ENCODE measurements at regions not wholly inside any gene's neighbourhood (a gene's known extent, or its start where the extent isn't known, plus 50 kb on each side); places are given as distances from the start of the nearest gene placed in this dataset.

GRCh38 chr6:84460491-84460890, 233.0 kb upstream of the CEP162 start:
- DNase-seq, result no peak

GRCh38 chr6:84459401-84459800, 232.0 kb upstream of the CEP162 start:
- DNase-seq, result no peak

- no peak for DNase-seq
These were observed 230.8 kb upstream of the CEP162 start for GRCh38 chr6:84458271-84458670.

DNA sequence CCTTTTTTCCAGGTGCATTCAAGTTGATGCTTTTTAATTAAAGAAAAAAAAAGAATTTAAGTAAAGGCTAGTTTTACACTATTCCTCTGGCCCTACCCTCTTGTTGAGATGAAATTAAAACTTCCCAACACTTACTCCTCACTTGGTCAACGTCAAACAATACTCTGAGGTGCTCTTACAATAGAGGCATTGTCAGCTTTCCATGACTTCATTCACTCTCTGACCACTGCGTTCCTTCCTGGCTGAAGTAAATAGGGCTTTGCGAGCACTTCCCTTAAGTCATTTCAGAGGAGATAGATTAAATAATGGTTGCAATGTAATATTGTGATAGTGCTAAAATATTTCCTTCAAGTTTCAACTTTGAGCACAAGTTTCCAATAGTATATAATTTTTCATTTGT, 229.8 kb upstream of the CEP162 start:
- DNase-seq, result no peak

- no peak for DNase-seq
These were observed 229.4 kb upstream of the CEP162 start for GRCh38 chr6:84456803-84457202.

DNA sequence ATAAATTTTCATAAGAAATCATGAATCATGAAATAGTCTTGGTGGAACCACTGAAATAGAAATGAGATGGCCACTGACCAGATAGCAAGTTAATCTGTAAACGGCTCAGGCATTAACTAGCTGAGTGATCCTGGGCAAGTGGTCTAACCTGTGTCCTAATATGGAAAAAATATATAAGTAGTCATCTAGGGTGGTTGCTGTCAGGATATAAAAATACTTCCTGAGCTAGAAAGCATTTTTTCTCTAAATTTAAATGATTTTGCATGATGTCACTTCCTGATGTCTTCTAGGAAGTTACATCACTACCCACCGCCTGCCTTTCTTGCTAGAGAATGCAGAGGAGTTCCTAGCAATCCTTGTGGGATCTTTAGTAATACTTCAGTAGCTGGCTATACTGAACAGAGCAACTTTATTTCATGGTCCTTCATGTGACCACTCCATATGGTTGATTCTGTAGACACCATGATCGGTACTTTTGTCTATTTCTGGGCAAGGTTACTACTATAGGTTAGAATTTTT, 228.1 kb upstream of the CEP162 start:
- no peak for DNase-seq

DNA sequence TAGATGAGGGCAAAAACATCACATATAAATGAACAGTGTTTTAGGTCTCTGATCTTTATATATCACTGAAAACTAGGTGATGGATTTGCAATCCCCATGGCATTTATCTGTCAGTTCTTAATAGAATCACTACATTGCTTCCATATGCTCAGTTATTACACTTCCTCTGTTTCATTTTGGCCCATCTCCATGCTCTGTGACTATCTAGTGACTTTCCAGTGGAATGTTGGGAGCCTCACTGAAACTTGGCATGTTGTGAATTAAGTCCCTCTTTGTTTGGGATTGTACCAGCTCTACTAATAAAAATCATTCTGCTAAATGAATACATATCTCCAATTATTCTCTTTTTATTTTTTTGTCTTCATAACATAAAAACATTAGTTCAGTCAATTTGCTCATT, 226.1 kb upstream of the CEP162 start:
- no peak for DNase-seq

- no peak for DNase-seq
These were observed 222.6 kb upstream of the CEP162 start for GRCh38 chr6:84450018-84450417.

DNA sequence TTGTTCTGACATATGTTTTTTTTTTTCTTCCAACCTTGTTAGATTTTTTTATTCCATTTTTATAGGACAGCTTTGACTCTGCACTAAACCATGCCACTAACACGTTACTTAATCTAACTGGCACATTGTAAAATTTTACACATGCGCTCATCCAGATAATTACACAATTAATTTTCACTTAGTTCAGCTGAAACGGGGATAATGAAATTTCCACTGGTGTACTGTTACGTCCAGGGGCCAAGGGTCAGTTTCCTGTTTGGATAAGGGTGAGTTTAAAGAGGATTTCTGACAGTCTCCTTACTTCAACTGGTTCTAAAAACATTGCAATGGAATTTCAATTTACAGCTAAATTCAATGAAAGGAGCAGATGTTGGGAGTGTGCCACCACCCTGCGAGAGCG, 221.8 kb upstream of the CEP162 start:
- DNase-seq, result peak in 1 of 2 experiments; percentile 28

DNA sequence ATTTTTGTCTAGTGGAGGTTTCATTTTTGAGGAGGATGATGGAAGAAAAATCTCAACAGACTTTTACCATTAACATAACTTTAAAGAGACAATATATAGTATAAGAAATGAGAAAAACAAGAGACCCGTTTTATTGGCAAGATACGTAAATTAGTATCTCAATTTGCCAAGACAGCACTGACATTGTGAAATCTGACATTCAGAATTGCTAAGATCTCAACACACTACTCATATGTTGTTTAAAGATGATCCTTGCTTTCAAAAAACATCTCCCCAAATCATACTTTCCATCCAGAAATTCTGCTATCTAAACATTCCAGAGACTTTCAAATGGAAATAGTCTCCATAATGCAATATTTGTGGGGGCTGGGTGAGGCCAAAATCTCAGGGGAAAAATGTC, 220.9 kb upstream of the CEP162 start:
- no peak for DNase-seq

DNA sequence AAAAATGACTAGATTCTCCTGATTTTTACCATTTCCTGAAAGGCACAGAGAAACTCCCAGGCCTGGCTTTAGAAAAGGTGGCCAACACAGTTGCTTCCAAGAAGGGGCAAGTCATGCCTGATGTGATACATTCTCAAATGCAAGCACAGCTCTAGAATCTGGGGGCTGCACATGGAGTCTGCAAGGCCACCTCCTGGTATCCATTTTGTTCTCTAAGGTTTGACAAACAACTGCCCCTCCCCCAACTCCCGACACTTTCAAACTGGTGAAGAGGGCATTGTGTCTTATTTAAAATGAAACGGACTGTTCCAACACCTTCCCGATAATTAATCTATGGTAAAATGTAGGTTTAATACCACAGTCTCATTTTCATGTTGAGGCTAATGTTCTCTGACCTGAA, 220.2 kb upstream of the CEP162 start:
- DNase-seq, result no peak

DNA sequence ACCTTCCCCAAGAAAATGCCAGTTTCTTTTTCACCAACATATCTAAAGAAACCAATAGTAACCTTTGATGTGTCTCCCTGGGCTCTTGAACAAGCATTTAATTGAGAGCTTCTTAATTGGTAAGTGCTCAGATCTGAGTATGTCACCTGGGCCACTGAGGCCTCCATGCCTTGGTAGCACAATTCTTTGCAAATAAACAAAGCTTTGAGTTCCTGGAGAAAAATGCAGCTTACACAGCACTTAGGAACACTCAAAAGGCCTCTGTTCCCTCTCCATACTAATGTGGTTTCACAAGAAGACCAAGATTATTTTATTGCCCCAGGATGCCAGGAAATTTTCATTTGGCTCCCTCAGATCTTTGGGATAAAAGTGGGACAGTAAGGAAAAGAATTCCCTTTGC, 217.6 kb upstream of the CEP162 start:
- DNase-seq, result no peak

GRCh38 chr6:84442208-84442607, 214.8 kb upstream of the CEP162 start:
- DNase-seq, result no peak

DNA sequence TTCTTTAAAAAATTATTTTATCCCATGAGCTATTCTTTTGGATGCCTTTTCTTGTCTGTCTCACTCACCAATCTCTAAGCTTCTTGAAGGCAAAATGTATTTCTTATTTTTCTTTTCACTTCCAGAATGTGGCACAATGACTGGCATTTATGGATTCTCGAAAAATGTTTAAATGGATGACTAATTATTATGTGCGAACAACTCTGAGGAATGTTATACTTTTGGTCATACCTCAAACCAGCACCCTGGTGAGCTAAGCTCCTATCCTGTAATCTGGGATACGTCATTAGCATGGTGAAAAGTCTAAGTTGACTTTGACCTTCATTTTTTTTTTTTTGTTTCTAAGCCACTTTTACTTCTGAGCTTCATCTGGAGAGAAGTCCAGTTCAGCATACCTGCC, 214.0 kb upstream of the CEP162 start:
- no peak for DNase-seq

DNA sequence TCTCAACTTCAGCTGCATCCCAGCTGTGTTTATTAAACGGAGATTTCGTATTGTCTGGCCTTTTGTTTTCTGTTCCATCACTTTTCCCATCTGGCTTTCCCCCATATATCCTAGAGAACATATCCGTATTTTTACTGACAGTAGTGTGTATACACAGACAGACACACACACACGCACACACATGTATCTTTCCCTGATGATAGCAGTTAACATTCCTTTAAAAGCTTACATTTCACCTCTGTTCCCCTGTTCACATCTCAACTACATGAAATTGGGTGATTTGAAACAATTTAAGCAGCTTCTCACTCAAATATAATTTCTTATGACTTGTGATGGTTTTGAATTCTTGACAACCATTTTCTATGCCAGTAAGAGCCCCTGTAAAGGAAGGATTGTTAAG, 207.1 kb upstream of the CEP162 start:
- DNase-seq, result no peak

- DNase-seq, result no peak
These were observed 205.2 kb upstream of the CEP162 start for GRCh38 chr6:84432619-84433018.

DNA sequence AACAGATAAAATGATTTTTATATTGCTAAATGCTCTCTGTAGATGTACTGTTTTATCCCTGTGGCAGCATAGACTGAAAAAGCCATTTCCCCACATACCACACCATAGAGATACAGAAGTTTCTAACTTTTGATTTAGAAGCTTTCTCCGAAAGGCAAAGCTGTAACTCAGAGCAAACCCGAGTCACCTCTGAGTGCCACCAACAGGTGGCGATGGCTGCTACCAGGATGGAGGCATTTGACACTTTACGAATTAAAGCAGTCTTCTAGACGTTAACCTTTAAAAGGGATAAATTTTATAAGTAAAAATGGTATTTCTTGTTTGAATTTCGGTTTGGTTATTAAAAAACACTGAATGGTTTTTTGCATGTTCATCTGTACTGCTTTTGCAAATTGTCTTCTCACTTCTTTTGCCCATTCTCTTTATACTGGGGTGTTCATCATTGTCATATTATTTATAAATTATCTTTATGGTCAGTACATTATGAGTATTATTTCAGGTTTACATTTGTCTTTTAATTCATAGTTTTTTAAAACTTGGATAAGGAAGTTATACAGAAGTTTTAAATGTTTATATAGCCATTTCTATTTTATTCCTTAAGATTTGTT, 201.0 kb upstream of the CEP162 start:
- peak in 1 of 2 experiments; percentile 70 for DNase-seq

DNA sequence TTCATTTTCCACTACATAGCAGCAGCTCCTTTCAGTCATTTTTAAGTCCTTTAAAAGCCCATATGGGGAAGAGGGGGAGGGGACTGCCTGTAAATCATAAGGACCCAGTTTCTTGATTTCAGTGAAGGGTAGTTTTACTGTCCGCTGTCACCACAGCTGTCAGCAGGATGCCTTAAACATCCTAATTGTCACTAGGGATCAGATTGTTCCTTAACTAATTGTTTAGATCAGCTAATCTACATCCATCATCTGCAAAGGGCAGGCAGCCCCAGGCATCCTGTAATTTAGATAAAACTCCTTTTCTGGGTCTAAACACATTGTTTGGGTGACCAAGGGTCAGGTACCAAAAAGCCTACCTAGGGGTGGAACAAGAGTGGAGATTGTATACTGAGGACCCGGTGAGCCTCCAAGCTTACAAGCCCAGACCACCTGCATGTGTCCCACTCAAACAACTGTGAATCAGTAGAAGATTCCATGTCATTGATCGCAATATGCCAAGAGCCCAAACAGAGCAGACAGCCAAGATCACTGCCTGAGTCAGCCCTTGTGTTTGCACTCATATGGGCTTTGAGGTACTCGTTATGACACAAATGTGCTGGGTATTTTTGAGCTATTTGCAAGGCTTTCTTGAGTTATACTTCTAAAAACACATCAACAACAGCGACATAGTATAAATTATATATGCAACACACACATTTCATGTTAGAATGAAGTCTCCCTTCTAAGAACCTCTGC, 198.7 kb upstream of the CEP162 start:
- DNase-seq, result no peak

GRCh38 chr6:84424956-84425355, 197.5 kb upstream of the CEP162 start:
- no peak for DNase-seq

DNA sequence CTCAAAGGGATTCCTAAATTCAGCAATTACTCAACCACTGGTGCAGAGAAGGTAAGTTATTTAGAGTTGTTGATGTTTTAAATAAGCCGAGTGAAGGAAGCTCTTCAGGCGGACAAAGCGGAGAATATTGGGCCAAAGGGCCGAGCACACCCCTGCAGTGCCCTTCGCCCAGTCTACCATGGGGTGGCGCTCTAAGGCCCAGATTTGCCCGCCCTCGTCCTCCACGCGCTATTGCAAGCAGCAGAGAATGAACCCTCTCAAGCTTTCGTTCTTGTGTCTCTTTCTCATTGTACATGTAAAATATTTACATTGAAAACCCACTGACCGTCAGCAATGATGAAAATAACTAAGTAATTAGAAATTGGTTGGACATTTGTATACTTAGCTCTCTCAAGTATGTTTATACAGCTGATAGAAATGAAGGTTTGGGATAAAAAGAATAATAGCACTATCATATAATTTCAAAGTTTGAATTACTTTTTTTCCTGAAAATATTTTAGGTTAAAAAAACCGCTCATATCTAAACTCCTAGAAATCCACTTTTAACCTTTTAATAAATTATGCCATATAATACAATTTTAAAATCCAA, 195.0 kb upstream of the CEP162 start:
- peak; percentile 31 to 46 for DNase-seq

DNA sequence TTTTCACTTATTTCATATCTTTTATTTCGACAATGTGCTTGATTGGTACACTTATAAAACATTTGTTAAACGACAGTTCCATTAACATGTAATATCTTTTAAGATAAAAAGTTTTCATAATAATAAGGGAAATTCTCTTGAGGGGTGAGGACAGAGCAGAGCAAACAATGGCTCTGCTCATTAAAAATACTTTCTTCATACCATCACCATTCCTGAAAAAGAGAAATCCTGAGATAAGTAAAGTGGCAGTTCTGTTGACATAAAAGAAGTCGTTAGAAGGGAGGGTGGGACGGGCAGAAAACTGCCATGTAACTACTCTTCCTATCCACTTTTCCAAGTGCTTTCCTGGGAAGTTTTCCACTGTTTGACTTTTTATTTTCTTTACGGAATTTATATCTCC, 193.6 kb upstream of the CEP162 start:
- DNase-seq, result no peak

DNA sequence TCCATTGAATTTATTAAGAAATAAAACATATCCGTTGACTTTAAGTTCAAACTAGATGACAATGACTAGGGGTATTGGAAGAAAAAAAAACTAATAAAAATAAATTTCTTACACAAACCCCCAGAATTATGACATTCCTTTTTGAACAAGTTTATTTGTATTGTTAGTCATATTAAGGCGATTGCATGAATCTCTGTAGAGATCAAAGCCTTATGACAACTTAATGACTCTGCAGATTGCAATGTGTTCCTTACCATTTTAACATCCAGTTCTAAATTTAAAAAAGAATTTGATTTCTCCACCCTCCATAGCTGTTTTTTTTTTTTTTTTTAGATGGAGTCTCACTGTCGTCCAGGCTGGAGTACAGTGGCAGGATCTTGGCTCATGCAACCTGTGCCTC, 189.8 kb upstream of the CEP162 start:
- no peak for DNase-seq

- no peak for DNase-seq
These were observed 188.7 kb upstream of the CEP162 start for GRCh38 chr6:84416043-84416657.

GRCh38 chr6:84415517-84415916, 188.1 kb upstream of the CEP162 start:
- peak in 1 of 2 experiments; percentile 20 for DNase-seq

All from NCI-H2081 (cell line).